GM12878 (cell line): ENCODE measurements at regions not wholly inside any gene's neighbourhood (a gene's known extent, or its start where the extent isn't known, plus 50 kb on each side); places are given as distances from the start of the nearest gene placed in this dataset.

Experiments
- ATAC-seq: fragments of 200-7000 bp; cut with Tn5 transposase; 3 replicates; pipeline ENCODE4 v1.9.1; 2020; ENCODE audit warnings: mild to moderate bottlenecking, moderate library complexity
- BruUV-seq: library from RNA; stranded (reverse); fragments of 400-500 nt; replicated peaks from 2 replicates; lab custom pipeline; 2021; lab: Mats Ljungman, UMichigan
- CTCF ChIA-PET: fragments of 300-600 bp; sonication (Branson Sonifier 250); formaldehyde crosslinking; extraction: SDS; loops from one replicate; lab custom pipeline; 2021; ENCODE audit warnings: inconsistent platforms; lab: Yijun Ruan, JAX
- POLR2A ChIA-PET: fragments of 350-600 bp; formaldehyde crosslinking; extraction: SDS; loops from one replicate; lab custom pipeline; 2021; ENCODE audit warnings: inconsistent platforms; lab: Charles Lee
- RAD21 ChIA-PET: fragments of 300-600 bp; sonication (Branson Sonifier 250); formaldehyde crosslinking; loops from one replicate; lab custom pipeline; 2023; ENCODE audit warnings: antibody characterized with exemption; ENCODE audit not compliant: unreplicated experiment; lab: Charles Lee
- SMC1A ChIA-PET: fragments of 300-600 bp; sonication (Branson Sonifier 250); formaldehyde crosslinking; loops from one replicate; lab custom pipeline; 2023; ENCODE audit not compliant: unreplicated experiment, uncharacterized antibody; lab: Charles Lee
- DNase-seq: peaks from one replicate; pipeline ENCODE4 v3.0.0-alpha.2; 2011; ENCODE audit warnings: low read depth, low spot score
- FAIRE-seq: peaks from 3 replicates; lab custom pipeline; 2011; peaks lifted over from hg19 to GRCh38; lab: Jason Lieb, UNC
- H2AFZ ChIP-seq: 2 replicates; pipeline ENCODE4 v1.6.0; 2011; ENCODE audit warnings: low read depth, low read length, control low read depth; ENCODE audit not compliant: control insufficient read depth
- H3K27ac ChIP-seq: 2 replicates; pipeline ENCODE4 v1.5.1; 2011; ENCODE audit warnings: control low read depth; ENCODE audit not compliant: control insufficient read depth, insufficient read depth
- H3K27me3 ChIP-seq, 2 experiments: replicated peaks in 1 of 2; 2 replicates each; pipeline versions ENCODE4 v1.6.0 to v1.6.1; 2011; ENCODE audit warnings: low read length in 1 of 2; ENCODE audit not compliant: control insufficient read depth in 2 of 2, insufficient read depth in 2 of 2
- H3K36me3 ChIP-seq, 2 experiments: 2 replicates each; pipeline ENCODE4 v1.5.1; 2011; ENCODE audit warnings: low read length in 1 of 2; ENCODE audit not compliant: control insufficient read depth in 2 of 2, insufficient read depth in 2 of 2
- H3K4me1 ChIP-seq: 2 replicates; pipeline ENCODE4 v1.6.1; 2011; ENCODE audit warnings: mild to moderate bottlenecking, low read length, moderate library complexity, mixed read lengths; ENCODE audit not compliant: control insufficient read depth, insufficient read depth
- H3K4me2 ChIP-seq: 2 replicates; pipeline ENCODE4 v1.6.0; 2011; ENCODE audit warnings: control low read depth; ENCODE audit not compliant: control insufficient read depth, insufficient read depth
- H3K4me3 ChIP-seq: fragments of 200-600 bp; sonication (generic); 2 replicates; pipeline ENCODE4 v1.5.1; 2016
- H3K79me2 ChIP-seq: 2 replicates; pipeline ENCODE4 v1.6.0; 2011; ENCODE audit warnings: low read length; ENCODE audit not compliant: control insufficient read depth, insufficient read depth
- H3K9ac ChIP-seq: 2 replicates; pipeline ENCODE4 v1.8.0; 2011; ENCODE audit warnings: low read length, control low read depth, mixed read lengths; ENCODE audit not compliant: control insufficient read depth, insufficient read depth
- H3K9me3 ChIP-seq: replicated peaks from 3 replicates; pipeline ENCODE4 v1.5.1; 2011; ENCODE audit warnings: mild to moderate bottlenecking, low read length; ENCODE audit not compliant: control insufficient read depth, insufficient read depth
- H4K20me1 ChIP-seq: 2 replicates; pipeline ENCODE4 v1.6.0; 2011; ENCODE audit not compliant: control insufficient read depth, insufficient read depth
- E4F1 ChIP-seq: fragments of 450-650 bp; IDR thresholded peaks from 2 replicates; pipeline ENCODE4 v1.6.1; 2018; ENCODE audit warnings: borderline replicate concordance, mild to moderate bottlenecking; ENCODE audit not compliant: partially characterized antibody
- IKZF1 ChIP-seq: fragments of 450-650 bp; conservative IDR thresholded peaks from 2 replicates; pipeline ENCODE4 v1.6.1; 2017; ENCODE audit warnings: antibody characterized with exemption, mild to moderate bottlenecking
- IRF5 ChIP-seq: fragments of 450-650 bp; IDR thresholded peaks from 2 replicates; pipeline ENCODE4 v1.6.1; 2017; ENCODE audit warnings: borderline replicate concordance
- NKRF ChIP-seq: fragments of 450-650 bp; conservative IDR thresholded peaks from 2 replicates; pipeline ENCODE4 v1.6.1; 2017; ENCODE audit warnings: mild to moderate bottlenecking, moderate library complexity
- POLR2AphosphoS2 ChIP-seq: IDR thresholded peaks from 2 replicates; pipeline ENCODE4 v1.6.1; 2011; ENCODE audit warnings: low read depth, mild to moderate bottlenecking, low read length, improper control_type of control experiment, moderate library complexity
- POU2F2 ChIP-seq: IDR thresholded peaks from 3 replicates; pipeline ENCODE4 v1.6.1; 2011; ENCODE audit warnings: low read depth, mild to moderate bottlenecking, low read length, borderline replicate concordance
- SMARCA5 ChIP-seq: fragments of 450-650 bp; IDR thresholded peaks from 2 replicates; pipeline ENCODE4 v1.6.1; 2017; ENCODE audit warnings: mild to moderate bottlenecking
- SRF ChIP-seq, 2 experiments: IDR thresholded peaks; 2 replicates each; pipeline ENCODE4 v1.6.1; 2011; ENCODE audit warnings: low read depth in 2 of 2, low read length in 2 of 2, mild to moderate bottlenecking in 1 of 2, moderate library complexity in 1 of 2
- WGBS: methylation state at CpG from one replicate; pipeline ENCODE4 v1.1.6; 2016; ENCODE audit warnings: low lambda C conversion rate; ENCODE audit not compliant: insufficient replicate concordance, insufficient coverage; ENCODE audit errors: missing lambda C conversion rate; 5-methylcytosine and 5-hydroxymethylcytosine counted together
- in situ Hi-C: fragments of 300-500 bp; cut with MboI; formaldehyde crosslinking; loops from 9 replicates; pipeline ENCODE4 v1.14.3; 2018; ENCODE audit warnings: mixed read lengths
- intact Hi-C: fragments of 100-400 bp; cut with micrococcal nuclease; formaldehyde crosslinking; loops from one replicate; pipeline ENCODE4 v1.14.2; 2022; ENCODE audit not compliant: unreplicated experiment
- TF ChIP-seq, protein P1 (sequence below): IDR thresholded peaks from 2 replicates; pipeline ENCODE4 v1.6.1; 2011; ENCODE audit warnings: borderline replicate concordance, low read depth, mild to moderate bottlenecking, moderate library complexity, mixed read lengths, low read length; ENCODE audit not compliant: insufficient read depth; ENCODE audit errors: extremely low read length

GRCh38 chr12:72828662-72829324 lies 556.6 kb downstream of the TRHDE start:
- WGBS: 6% methylated on average over 1 of the region's 2 CpGs
- intact Hi-C loops: no loop called here
- in situ Hi-C loops: no loop called here
- Histone ChIP-seq H3K9me3 (no peaks in the 10 kb centered on the region), H2AFZ (no peak overlapping the region), H3K4me1 (no peaks in the 10 kb centered on the region), H4K20me1 (no peaks in the 10 kb centered on the region), H3K9ac (no peak overlapping the region), H3K4me2 (no peak overlapping the region), H3K4me3 (no peak overlapping the region), H3K36me3 (no peaks in the 10 kb centered on the region), H3K27me3 (no peaks in the 10 kb centered on the region), H3K79me2 (no peaks in the 10 kb centered on the region), H3K27ac (no peak overlapping the region)
- TF ChIP-seq SMARCA5: no peak
- TF ChIP-seq POLR2AphosphoS2: no peak
- TF ChIP-seq SRF (IDR thresholded peaks at IDR 0.05; ENCODE audit: low read depth in 2 of 2, low read length in 2 of 2): no peak
- TF ChIP-seq IKZF1: no peak
- TF ChIP-seq E4F1: no peak
- no peak for TF ChIP-seq NKRF
- TF ChIP-seq, protein P1, sequence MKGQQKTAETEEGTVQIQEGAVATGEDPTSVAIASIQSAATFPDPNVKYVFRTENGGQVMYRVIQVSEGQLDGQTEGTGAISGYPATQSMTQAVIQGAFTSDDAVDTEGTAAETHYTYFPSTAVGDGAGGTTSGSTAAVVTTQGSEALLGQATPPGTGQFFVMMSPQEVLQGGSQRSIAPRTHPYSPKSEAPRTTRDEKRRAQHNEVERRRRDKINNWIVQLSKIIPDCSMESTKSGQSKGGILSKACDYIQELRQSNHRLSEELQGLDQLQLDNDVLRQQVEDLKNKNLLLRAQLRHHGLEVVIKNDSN: no peak
- no peak for TF ChIP-seq POU2F2
- TF ChIP-seq IRF5: no peak
- DNase-seq: no peak
- RAD21 ChIA-PET: no interaction called here
- POLR2A ChIA-PET: no interaction called here
- peak; percentile 75 for ATAC-seq
- FAIRE-seq: no peak
- CTCF ChIA-PET: no interaction called here
- BruUV-seq: no TSS peak
- SMC1A ChIA-PET: interaction anchor here (0.6 kb wide), 1 partner anchor 175 kb away, joined by 3 read pairs; no protein-coding TSS in a partner anchor
